Renal cortical epithelial cell (primary cell): ENCODE measurements at regions not wholly inside any gene's neighbourhood (a gene's known extent, or its start where the extent isn't known, plus 50 kb on each side); places are given as distances from the start of the nearest gene placed in this dataset.
"Not testable (repeated sequence)": the region's sequence is repeated elsewhere in the genome, so short reads cannot be mapped to it uniquely, and the experiment has no call there.

Experiments used
- DNase-seq: peaks from one replicate; pipeline ENCODE4 v3.0.0-alpha.2; 2011; ENCODE audit warnings: low read depth

DNA sequence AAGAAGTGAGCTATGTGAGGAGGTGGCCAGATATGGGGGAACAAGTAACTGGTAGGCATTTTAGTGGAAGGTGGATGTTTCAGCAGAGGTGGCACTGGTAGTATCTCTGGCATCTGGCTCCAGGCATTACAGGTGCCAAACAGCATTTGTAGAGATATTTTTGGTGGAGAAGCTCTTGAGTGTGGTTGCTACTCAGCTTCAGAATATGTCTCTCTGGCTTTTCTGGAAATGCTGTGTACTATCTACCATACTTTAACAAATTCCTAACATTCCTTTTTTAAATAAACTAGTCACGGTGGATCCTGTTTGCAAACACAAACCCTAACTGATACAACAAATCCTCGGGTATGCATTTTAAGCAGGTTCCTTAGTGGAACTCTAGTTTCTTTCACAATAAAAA lies 128.0 kb downstream of the BARX2 start:
- DNase-seq: no peak

- DNase-seq: no peak
These were observed 129.6 kb downstream of the BARX2 start for GRCh38 chr11:129505266-129505665.

DNA sequence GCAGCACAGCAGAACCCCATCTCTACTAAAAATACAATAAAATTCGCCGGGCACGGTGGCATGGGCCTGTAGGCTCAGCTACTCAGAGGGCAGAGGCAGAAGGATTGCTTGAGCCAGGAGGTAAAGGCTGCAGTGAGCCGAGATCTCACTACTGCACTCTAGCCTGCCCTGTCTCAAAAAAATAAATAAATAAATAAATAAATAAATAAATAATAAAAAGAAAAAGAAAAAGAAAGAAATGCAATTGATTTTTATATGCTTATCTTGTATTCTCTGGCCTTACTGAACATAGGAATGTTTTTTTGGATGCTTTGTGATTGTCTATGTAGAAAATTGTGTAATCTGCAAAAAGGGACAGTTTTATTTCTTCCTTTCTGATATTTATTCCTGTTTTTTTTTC lies 132.5 kb downstream of the BARX2 start:
- DNase-seq: no peak

DNA sequence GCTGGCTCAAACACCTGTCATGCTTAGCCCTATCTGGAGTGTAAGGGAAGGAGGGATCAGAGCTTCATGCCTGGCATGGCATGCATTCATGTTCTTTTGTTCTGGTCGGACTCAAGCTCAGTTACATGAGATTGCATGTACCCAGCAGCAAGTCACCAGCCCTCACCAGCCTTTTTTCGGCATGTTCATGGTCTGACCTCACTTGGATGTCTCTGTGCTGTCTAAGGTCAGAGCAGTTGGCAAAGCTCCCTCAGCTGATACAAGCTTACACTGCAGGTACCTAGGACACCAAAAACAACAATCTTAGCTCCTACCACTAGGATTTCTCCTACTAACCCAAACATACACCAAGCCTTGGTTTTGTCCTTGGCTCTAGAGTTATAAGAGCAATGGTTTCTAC lies 152.6 kb downstream of the BARX2 start:
- no peak for DNase-seq

DNA sequence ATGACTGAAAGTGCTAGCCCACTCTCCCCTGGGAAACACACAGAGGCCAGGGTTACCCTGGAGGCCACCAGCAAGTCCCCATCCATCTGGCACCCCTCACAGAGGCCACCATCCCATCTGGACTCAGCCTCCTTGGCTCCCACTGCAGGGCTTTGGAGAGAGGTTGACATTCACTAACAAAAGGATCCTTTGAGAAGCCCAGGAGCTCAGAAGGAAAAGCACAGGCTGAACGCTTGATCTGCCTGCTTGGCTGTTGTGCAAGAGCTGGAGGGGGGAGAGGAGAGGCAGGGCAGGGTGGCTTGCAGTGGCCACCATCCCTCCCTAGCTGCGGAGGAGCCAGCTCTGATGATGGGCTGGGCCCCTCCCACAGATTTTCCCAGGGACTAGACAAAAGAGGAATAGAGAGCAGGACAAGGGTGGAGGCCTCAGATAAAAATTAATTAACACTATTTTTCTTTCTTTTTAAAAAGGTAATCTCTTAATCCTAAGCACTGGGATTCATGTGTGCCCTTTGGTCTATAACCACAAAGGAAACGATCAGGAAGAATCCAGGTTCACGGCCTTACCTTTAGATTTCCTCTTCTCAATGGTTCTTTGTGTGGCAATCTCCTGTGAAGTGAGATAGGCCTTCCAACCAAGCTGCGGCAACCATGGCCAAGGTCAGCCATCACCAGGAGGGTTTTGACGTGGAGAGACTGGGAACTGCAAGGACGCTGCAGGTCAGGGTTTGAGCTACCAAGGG lies 154.7 kb downstream of the BARX2 start:
- no peak for DNase-seq

- DNase-seq: no peak
These were observed 157.7 kb downstream of the BARX2 start for GRCh38 chr11:129533395-129533794.

DNA sequence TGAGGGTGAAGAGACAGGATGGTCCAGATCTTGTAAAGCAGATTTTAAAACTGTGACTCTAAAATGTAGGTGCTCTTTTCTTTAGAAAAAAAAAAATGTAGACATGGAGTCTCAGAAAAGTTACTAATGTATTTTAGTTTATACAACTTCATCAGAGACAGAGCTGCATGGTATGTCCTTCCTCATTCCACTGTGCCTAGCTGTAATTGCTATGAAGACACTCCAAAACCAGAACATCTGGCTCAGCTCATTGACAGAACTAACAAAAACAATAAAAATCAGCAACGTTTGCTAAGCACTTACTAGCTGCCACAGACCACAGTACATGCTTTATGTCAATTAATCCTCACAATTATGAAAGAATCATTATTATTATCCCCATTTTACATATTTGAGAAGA lies 160.7 kb downstream of the BARX2 start:
- DNase-seq: no peak

DNA sequence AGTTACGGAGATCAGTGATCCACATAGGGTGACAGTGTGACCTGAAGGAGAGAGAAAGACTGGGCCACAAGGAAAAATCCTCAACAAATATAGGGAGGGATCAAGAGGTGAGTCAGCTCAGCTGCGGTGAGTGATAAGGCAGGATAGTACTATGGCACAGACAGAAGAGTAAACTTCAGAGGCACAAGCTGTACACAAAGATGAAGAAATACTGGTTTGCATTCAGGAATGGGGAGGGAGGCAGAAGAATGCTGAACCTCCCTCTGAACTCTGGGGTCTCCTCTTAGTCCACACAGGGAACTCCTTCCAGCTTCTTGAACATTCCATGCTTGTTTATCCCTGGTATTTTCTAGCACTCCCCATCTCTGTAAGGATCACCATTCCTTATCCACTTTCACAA lies 162.7 kb downstream of the BARX2 start:
- no peak for DNase-seq

- DNase-seq: no peak
These were observed 168.1 kb downstream of the BARX2 start for GRCh38 chr11:129543515-129544290.

DNA sequence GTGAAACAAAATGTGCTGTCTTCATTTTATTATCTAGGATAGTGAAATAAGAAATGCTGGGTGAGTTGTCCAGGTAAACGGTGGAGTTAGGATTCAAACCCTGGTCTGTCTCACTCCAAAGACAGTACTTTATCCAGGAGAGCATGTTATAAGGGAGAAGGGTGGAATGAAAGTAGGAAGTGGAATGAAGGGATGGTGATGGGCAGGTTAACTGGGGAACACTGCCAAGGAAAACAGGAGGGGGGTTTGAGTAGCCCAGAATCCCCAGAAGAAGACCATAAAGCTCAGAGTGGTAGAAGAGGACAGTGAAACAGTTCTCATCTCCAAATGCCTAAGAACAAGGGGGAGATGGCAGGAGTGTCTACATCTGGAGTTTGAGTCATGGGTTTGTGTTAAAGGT lies 169.0 kb downstream of the BARX2 start:
- no peak for DNase-seq

DNA sequence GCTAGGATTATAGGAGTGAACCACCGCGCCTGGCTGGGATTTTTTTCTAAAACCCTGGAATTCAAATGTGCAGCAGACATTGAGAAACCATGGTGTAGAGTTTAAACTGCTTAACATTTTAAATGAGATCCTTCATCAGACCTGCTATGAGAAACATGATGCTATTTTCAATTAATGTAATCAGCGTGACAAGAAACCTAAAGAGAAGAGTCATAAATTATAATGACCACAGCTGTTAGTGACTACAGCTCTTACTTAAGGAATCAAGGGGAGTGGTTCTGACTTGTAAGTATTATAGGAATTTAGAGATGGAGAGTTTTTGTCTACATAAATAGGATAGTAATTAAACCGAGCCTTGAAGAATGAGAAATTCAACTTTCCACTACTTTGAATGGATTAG lies 170.6 kb downstream of the BARX2 start:
- DNase-seq: no peak

DNA sequence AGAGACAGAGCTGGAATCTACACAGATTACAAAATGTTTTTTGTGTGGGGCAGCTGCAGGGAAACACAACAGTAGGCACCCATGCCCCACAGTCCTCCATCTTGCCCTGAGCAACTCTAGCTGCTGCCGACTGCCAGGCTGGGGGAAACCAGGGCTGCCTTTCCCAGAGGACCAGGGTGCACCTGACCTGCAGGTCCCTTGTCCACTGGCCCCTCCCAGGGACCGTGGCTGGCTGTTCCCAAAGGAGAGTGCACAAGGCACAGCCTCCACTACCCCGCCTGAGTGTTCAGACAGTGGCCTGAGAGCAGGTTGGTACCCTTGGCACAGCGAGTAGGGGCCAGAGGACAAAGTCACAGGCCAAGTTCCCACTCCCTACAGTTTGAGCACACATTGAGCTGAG lies 181.8 kb downstream of the BARX2 start:
- no peak for DNase-seq

DNA sequence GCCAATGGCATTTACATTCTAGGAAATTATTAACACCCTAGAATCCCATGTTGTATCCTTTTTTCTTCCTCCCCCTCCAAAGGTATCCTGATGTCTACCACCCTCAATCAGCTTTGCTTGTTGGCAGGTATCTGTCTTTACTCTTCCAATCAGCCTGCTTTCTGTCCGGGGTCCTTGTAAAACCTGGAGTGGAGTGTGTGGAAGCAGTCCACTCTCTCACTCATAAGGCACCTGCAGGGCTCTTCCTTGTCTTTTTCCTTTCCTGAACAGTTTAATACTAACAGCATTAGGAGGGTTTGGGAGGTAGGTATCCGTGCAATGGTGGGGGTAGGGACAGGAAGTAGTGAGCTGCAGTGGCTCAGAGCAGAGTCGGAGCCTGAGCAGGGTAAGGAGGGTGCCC lies 193.4 kb downstream of the BARX2 start:
- DNase-seq: no peak

DNA sequence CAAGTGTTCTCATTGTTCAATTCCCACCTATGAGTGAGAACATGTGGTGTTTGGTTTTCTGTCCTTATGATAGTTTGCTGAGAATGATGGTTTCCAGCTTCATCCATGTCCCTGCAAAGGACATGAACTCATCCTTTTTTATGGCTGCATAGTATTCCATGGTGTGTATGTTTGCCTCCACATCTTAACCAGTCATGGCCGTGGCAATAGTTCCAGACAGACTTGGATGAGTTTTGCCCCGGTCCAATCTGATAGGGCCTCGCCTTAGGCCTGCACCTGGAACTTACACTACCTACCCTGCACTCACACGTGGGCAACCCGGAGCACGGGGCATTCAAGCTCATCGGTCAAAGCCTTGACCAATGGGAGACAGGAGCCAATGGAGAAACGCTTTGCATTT lies 197.0 kb downstream of the BARX2 start:
- DNase-seq: not testable (repeated sequence)

GRCh38 chr11:129573161-129573560 lies 197.5 kb downstream of the BARX2 start:
- DNase-seq: no peak

DNA sequence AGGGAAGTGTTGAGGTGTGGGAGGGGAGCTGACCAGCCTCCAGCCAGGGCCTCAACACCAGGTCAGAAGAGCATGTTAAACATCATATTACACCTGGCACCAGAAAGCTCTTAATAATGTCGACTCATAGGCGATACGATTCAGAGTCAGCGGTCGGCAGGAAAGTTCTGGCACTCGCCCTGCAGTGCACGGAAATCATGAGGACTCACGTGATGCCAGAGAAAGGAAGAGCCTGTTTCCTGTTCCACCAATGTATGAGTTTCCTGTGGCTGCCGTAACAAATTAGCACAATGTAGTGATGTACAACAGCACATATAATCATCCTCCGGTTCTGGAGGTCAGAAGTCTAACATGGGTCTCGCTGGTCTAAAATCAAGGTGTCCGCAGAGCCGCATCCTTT lies 198.8 kb downstream of the BARX2 start:
- no peak for DNase-seq

DNA sequence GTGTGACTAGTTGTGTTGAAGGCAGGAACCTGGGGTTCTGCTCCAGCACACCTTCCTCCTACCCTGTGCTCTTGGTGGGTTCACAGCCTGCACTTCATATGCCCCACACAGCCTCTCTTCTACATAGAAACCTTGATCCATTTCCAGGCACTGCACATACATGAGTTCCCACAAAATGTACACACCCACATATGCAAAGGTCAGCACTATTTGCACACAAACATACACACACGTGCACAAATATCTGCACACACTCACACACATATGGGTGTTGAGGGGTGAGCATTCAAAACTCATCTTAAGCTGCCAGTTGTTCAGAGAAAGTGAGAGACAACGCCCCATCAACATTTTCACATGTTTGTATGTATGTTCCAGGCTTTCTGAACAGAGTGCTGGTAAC lies 201.0 kb downstream of the BARX2 start:
- DNase-seq: no peak

DNA sequence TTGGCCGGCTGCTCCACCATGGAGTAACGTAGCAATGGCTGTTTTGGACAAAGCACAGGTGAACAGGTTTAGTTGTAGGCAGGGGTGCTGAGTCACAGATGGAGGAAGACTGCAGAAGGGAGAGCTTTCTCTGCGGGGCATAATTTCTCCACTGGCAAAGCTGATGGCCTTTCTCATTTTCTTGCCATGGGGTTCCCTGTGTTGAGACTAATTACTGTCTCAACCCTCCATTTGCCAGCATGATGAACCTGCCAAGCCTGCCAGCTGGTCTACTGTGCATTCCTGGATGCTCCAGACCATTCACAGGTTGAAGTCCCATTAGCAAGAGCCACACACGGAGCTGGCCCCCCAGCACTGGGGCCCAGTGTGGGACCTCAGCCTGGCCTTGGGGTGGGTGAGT lies 202.4 kb downstream of the BARX2 start:
- no peak for DNase-seq

- DNase-seq: no peak
These were observed 204.6 kb downstream of the BARX2 start for GRCh38 chr11:129580278-129580677.

DNA sequence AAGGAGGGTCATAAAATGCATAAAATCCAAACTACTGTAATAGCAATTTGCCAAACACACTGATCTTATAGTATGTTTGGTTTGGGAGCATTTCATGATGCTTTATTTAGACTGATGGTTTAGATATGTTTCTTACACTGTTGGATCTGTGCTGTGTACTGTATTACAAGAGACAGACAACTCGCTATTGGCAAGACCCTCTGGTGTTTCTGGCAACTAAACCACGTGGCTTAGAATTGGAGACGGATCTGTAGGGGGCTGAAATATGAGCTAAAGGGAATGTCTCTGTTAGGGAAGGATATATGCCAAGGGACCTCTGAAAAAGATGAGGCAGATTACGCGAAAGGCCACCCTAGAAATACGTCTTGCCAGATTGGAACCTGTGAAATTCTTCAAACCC lies 208.7 kb downstream of the BARX2 start:
- DNase-seq: no peak

DNA sequence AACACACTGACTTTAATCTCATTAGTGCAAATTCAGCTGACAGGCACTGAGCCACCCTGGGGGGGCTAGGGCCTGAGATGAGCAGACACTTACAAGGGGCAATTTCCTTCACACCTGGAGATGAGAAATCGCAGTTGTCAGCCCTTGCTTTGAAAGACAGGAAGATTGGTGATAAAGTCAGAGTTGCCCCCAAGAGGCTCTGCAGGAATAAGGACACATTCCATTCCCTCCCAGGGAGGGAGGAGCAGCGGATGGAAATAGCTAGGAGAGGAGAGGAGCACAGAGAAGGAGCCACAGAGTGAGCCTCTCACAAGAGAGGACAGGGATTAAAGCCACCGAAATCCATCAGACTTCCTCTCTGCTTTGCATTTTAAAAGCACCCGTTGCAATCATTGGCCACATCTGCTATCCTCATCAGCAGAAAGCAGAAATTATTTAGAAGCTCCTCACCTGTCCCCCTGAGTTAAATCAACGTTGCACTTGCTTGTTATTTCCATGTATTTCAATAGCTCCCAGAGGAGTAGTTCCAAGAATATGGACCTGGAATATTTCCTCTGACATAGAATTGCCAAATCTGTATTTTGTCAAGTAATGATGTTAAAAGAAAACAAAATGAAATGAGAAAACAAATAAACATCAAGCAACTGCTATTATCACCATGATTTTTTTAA lies 213.7 kb downstream of the BARX2 start:
- DNase-seq: no peak

GRCh38 chr11:129590030-129590752 lies 214.5 kb downstream of the BARX2 start:
- DNase-seq: no peak
